GM12892 (cell line): ENCODE measurements at regions not wholly inside any gene's neighbourhood (a gene's known extent, or its start where the extent isn't known, plus 50 kb on each side); places are given as distances from the start of the nearest gene placed in this dataset.

ENCODE experiments used
- POLR2A ChIP-seq: IDR thresholded peaks from 2 replicates; pipeline ENCODE4 v1.6.1; 2011; ENCODE audit warnings: low read depth, low read length, control low read depth
- POLR2AphosphoS5 ChIP-seq: IDR thresholded peaks from 2 replicates; pipeline ENCODE4 v1.6.1; 2011; ENCODE audit warnings: low read depth, low read length, control low read depth
- TAF1 ChIP-seq: IDR thresholded peaks from 2 replicates; pipeline ENCODE4 v1.6.1; 2011; ENCODE audit warnings: low read depth, mild to moderate bottlenecking, control low read depth, low read length, borderline replicate concordance

GRCh38 chr1:72649991-72650390, 367.7 kb upstream of the NEGR1 start:
- TF ChIP-seq POLR2AphosphoS5 (no peak), POLR2A (no peak), TAF1 (no peak)
